T-helper 2 cell treated with Interferon-gamma antibody and Interleukin-4, amounts not matched to agents 5 μg/mL and 100 μg/mL, for 36 hours (primary cell): ENCODE measurements at regions not wholly inside any gene's neighbourhood (a gene's known extent, or its start where the extent isn't known, plus 50 kb on each side); places are given as distances from the start of the nearest gene placed in this dataset.

Experiments
- DNase-seq: peaks from one replicate; pipeline ENCODE4 v3.0.0; 2021; ENCODE audit warnings: low spot score
- H3K27ac Mint-ChIP-seq: one replicate; pipeline ENCODE4 v1.8.0; 2021; ENCODE audit warnings: mild to moderate bottlenecking, mixed read lengths
- H3K27me3 Mint-ChIP-seq: one replicate; pipeline ENCODE4 v1.8.0; 2021; ENCODE audit warnings: low read depth, mixed read lengths
- H3K36me3 Mint-ChIP-seq: one replicate; pipeline ENCODE4 v1.8.0; 2021; ENCODE audit warnings: low read depth, mixed read lengths
- H3K4me1 Mint-ChIP-seq: one replicate; pipeline ENCODE4 v1.8.0; 2021; ENCODE audit warnings: low read depth, mixed read lengths
- H3K4me3 Mint-ChIP-seq: one replicate; pipeline ENCODE4 v1.8.0; 2022; ENCODE audit warnings: mild to moderate bottlenecking, moderate library complexity, mixed read lengths
- H3K9me3 Mint-ChIP-seq: one replicate; pipeline ENCODE4 v1.8.0; 2021; ENCODE audit warnings: mixed read lengths

- no peak overlapping the region for H3K4me3 Mint-ChIP-seq
- no peaks in the 10 kb centered on the region for H3K4me1 Mint-ChIP-seq
- H3K27me3 Mint-ChIP-seq: no peaks in the 10 kb centered on the region
- DNase-seq: no peak
- no peak overlapping the region for H3K27ac Mint-ChIP-seq
- no peaks in the 10 kb centered on the region for H3K36me3 Mint-ChIP-seq
- H3K9me3 Mint-ChIP-seq: no peaks in the 10 kb centered on the region
Measured at GRCh38 chr1:187326557-187326956, 497.8 kb downstream of the PLA2G4A start.

GRCh38 chr1:187336441-187337168, 507.9 kb downstream of the PLA2G4A start:
- no peaks in the 10 kb centered on the region for H3K36me3 Mint-ChIP-seq
- H3K9me3 Mint-ChIP-seq: no peaks in the 10 kb centered on the region
- H3K27ac Mint-ChIP-seq: no peak overlapping the region
- DNase-seq: no peak
- no peaks in the 10 kb centered on the region for H3K4me1 Mint-ChIP-seq
- no peak overlapping the region for H3K4me3 Mint-ChIP-seq
- no peaks in the 10 kb centered on the region for H3K27me3 Mint-ChIP-seq

GRCh38 chr1:187338762-187339412, 510.1 kb downstream of the PLA2G4A start:
- Mint-ChIP-seq H3K9me3 (no peaks in the 10 kb centered on the region), H3K4me1 (no peaks in the 10 kb centered on the region), H3K27me3 (no peaks in the 10 kb centered on the region), H3K4me3 (no peak overlapping the region), H3K27ac (no peak overlapping the region), H3K36me3 (no peaks in the 10 kb centered on the region)
- no peak for DNase-seq

GRCh38 chr1:187342495-187342894, 513.7 kb downstream of the PLA2G4A start:
- no peak for DNase-seq
- Mint-ChIP-seq H3K36me3 (no peaks in the 10 kb centered on the region), H3K4me1 (no peaks in the 10 kb centered on the region), H3K27ac (no peak overlapping the region), H3K9me3 (no peaks in the 10 kb centered on the region), H3K4me3 (no peak overlapping the region), H3K27me3 (no peaks in the 10 kb centered on the region)

- H3K4me1 Mint-ChIP-seq: no peaks in the 10 kb centered on the region
- no peaks in the 10 kb centered on the region for H3K36me3 Mint-ChIP-seq
- no peaks in the 10 kb centered on the region for H3K27me3 Mint-ChIP-seq
- H3K4me3 Mint-ChIP-seq: no peak overlapping the region
- no peak for DNase-seq
- no peaks in the 10 kb centered on the region for H3K9me3 Mint-ChIP-seq
- H3K27ac Mint-ChIP-seq: no peak overlapping the region
Measured at GRCh38 chr1:187374082-187374481, 545.3 kb downstream of the PLA2G4A start.

- no peak overlapping the region for H3K27ac Mint-ChIP-seq
- no peaks in the 10 kb centered on the region for H3K36me3 Mint-ChIP-seq
- H3K4me1 Mint-ChIP-seq: no peaks in the 10 kb centered on the region
- DNase-seq: no peak
- H3K4me3 Mint-ChIP-seq: no peak overlapping the region
- H3K9me3 Mint-ChIP-seq: no peaks in the 10 kb centered on the region
- H3K27me3 Mint-ChIP-seq: no peaks in the 10 kb centered on the region
Measured at GRCh38 chr1:187374742-187375141, 546.0 kb downstream of the PLA2G4A start.

GRCh38 chr1:187383366-187383765, 554.6 kb downstream of the PLA2G4A start:
- H3K36me3 Mint-ChIP-seq: no peaks in the 10 kb centered on the region
- no peak overlapping the region for H3K27ac Mint-ChIP-seq
- H3K4me1 Mint-ChIP-seq: no peaks in the 10 kb centered on the region

GRCh38 chr1:187384504-187384903, 555.8 kb downstream of the PLA2G4A start:
- Mint-ChIP-seq H3K27ac (no peak overlapping the region), H3K4me1 (no peaks in the 10 kb centered on the region), H3K4me3 (no peak overlapping the region), H3K27me3 (no peaks in the 10 kb centered on the region), H3K36me3 (no peaks in the 10 kb centered on the region), H3K9me3 (no peaks in the 10 kb centered on the region)
- peak; percentile 10 for DNase-seq

More at GRCh38 chr1:187383366-187383765, 554.6 kb downstream of the PLA2G4A start:
- DNase-seq: no peak
- no peaks in the 10 kb centered on the region for H3K27me3 Mint-ChIP-seq
- H3K4me3 Mint-ChIP-seq: no peak overlapping the region
- H3K9me3 Mint-ChIP-seq: no peaks in the 10 kb centered on the region

- Mint-ChIP-seq H3K4me1 (no peaks in the 10 kb centered on the region), H3K27ac (no peak overlapping the region), H3K27me3 (no peaks in the 10 kb centered on the region), H3K4me3 (no peak overlapping the region), H3K36me3 (no peaks in the 10 kb centered on the region), H3K9me3 (no peaks in the 10 kb centered on the region)
- DNase-seq: no peak
Measured at GRCh38 chr1:187390215-187390818, 561.6 kb downstream of the PLA2G4A start.

GRCh38 chr1:187396226-187396625, 567.5 kb downstream of the PLA2G4A start:
- Mint-ChIP-seq H3K4me1 (no peaks in the 10 kb centered on the region), H3K4me3 (no peak overlapping the region), H3K27ac (no peak overlapping the region), H3K9me3 (peaks cover 11% of the 10 kb centered on the region), H3K36me3 (no peaks in the 10 kb centered on the region), H3K27me3 (no peaks in the 10 kb centered on the region)
- no peak for DNase-seq

- no peak for DNase-seq
- H3K4me3 Mint-ChIP-seq: no peak overlapping the region
- no peaks in the 10 kb centered on the region for H3K4me1 Mint-ChIP-seq
- peaks cover 11% of the 10 kb centered on the region for H3K9me3 Mint-ChIP-seq
- H3K27me3 Mint-ChIP-seq: no peaks in the 10 kb centered on the region
- H3K27ac Mint-ChIP-seq: no peak overlapping the region
- no peaks in the 10 kb centered on the region for H3K36me3 Mint-ChIP-seq
Measured at GRCh38 chr1:187396929-187397796, 568.4 kb downstream of the PLA2G4A start.

- Mint-ChIP-seq H3K9me3 (peaks cover 6% of the 10 kb centered on the region), H3K36me3 (no peaks in the 10 kb centered on the region), H3K4me3 (no peak overlapping the region), H3K27me3 (no peaks in the 10 kb centered on the region), H3K27ac (no peak overlapping the region), H3K4me1 (peaks cover 2% of the 10 kb centered on the region)
- no peak for DNase-seq
Measured at GRCh38 chr1:187408212-187409004, 579.7 kb downstream of the PLA2G4A start.

- DNase-seq: no peak
- no peaks in the 10 kb centered on the region for H3K27me3 Mint-ChIP-seq
- H3K4me1 Mint-ChIP-seq: peaks cover 2% of the 10 kb centered on the region
- H3K9me3 Mint-ChIP-seq: peaks cover 6% of the 10 kb centered on the region
- H3K36me3 Mint-ChIP-seq: no peaks in the 10 kb centered on the region
- H3K27ac Mint-ChIP-seq: no peak overlapping the region
- H3K4me3 Mint-ChIP-seq: no peak overlapping the region
Measured at GRCh38 chr1:187409341-187409740, 580.6 kb downstream of the PLA2G4A start.
